Heart left ventricle (tissue), 13 donors: ENCODE measurements at regions not wholly inside any gene's neighbourhood (a gene's known extent, or its start where the extent isn't known, plus 50 kb on each side); places are given as distances from the start of the nearest gene placed in this dataset.

Experiments
- CTCF ChIP-seq, 12 donors: fragments of 200-600 bp; sonication (generic) in 4 of 12; IDR thresholded peaks; one replicate each; pipeline versions ENCODE4 v1.5.0 to v1.8.0; 2018 to 2022; ENCODE audit warnings: antibody characterized with exemption in 12 of 12, mild to moderate bottlenecking in 5 of 12
- POLR2A ChIP-seq, 2 donors: fragments of 450-650 bp; IDR thresholded peaks; one replicate each; pipeline ENCODE4 v1.6.1; 2017; ENCODE audit warnings: antibody characterized with exemption in 2 of 2, mild to moderate bottlenecking in 2 of 2, moderate library complexity in 2 of 2
- donor health status: ischemic (EF 13 %, LVEDD 7.1; RV severe dilation, severe dysfunction).
- donor health status: DM: no; HTN: yes; CAD: no.
- donor health status: DM: no; HTN: no; CAD: no.
- donor health status: ischemic (EF 25% LVEDD 6.9; RV normal size, moderate dysfunction).
- donor health status: ischemic (EF 25% LVEDD 5.7; RV mildly dilated, moderate dysfunction).
- donor health status: ischemic (EF 35%, LVEDD 5.7; RV mildly dilated, moderate dysfunction).
- donor health status: nonischemic (EF 11% LVEDD 7.7; RV severe dilation, severe dysfunction).
- donor health status: DM: yes; HTN: yes; CAD: no.
- donor health status: PGD.
- donor health status: ischemic (EF 29% LVEDD 5.4; RV normal size, mild dysfunction).
- donor health status: nonischemic (EF 23%, LVEDD 6.1; RV moderate dilation, normal function).

DNA sequence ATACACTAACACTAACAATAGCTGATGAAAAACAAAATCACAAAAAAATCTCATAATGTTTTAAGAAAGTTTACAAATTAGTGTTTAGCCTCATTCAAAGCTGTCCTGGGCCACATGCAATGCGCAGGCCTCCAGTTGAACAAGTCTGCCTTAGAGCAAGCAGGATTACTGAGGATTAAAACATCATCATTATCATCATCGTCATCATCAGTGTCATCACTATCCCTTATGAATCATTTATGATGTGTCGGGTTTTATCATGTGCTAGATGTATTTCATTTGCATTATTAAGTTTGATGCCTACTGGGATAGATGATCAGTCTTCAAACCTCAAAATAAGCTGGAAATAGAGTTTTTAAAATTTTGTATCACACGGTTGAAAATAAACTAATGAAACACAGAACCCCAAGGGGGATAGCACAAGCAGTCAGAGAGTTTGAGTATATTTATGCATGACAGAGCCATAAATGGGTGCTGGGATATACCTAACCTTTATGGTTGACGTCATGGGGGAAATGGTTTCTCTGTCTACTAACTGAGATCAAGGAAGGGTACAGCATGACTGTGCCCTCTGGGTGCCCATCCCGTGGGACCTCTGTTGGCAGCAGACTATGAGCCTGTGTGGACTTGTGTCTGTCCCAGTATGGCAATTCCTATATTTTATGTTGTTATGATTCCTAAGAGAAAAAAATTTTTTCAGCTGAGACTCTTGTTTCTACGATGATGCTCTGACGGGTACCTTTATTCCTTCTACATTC, 150.3 kb upstream of the ADRA1B start:
- TF ChIP-seq CTCF (IDR thresholded peaks at IDR 0.05) (no peak), POLR2A (IDR thresholded peaks at IDR 0.05) (no peak)
